Fibroblast of skin of back (primary cell): ENCODE measurements at regions not wholly inside any gene's neighbourhood (a gene's known extent, or its start where the extent isn't known, plus 50 kb on each side); places are given as distances from the start of the nearest gene placed in this dataset.
A peak's percentile ranks its signal among the peaks of the same experiment; 100 is the strongest.

Experiments
- DNase-seq: peaks from one replicate; pipeline ENCODE4 v3.0.0-alpha.2; 2013

GRCh38 chr2:22281033-22281432 lies 1103.9 kb upstream of the KLHL29 start:
- DNase-seq = peak; percentile 51

- DNase-seq = no peak
These were observed 1102.8 kb upstream of the KLHL29 start for GRCh38 chr2:22282220-22282619.

DNA sequence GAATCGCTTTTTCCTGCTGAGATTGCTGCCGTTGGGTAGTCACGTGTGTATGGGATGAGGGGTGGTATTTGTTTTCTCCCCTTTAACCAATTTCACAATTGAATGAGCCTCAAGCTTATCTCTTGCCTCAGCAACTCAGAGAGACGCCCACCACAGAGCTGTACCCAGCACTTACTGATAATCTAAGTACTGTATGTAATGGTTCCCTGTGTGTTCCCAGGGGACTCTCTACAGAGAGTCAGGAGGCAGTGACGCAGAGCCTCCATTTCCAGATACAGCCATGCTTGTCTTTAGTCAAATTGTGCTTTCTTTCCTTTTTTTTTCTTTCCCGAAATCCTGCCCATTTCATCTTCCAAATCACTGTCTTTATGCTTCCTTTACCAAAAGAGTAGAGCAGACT lies 1102.1 kb upstream of the KLHL29 start:
- DNase-seq = no peak

GRCh38 chr2:22283436-22283835 lies 1101.5 kb upstream of the KLHL29 start:
- no peak for DNase-seq

GRCh38 chr2:22290302-22290701 lies 1094.7 kb upstream of the KLHL29 start:
- DNase-seq = no peak

GRCh38 chr2:22290909-22291473 lies 1094.0 kb upstream of the KLHL29 start:
- DNase-seq = no peak

- DNase-seq = no peak
These were observed 1083.8 kb upstream of the KLHL29 start for GRCh38 chr2:22301228-22301627.

GRCh38 chr2:22326250-22326649 lies 1058.7 kb upstream of the KLHL29 start:
- DNase-seq = no peak

DNA sequence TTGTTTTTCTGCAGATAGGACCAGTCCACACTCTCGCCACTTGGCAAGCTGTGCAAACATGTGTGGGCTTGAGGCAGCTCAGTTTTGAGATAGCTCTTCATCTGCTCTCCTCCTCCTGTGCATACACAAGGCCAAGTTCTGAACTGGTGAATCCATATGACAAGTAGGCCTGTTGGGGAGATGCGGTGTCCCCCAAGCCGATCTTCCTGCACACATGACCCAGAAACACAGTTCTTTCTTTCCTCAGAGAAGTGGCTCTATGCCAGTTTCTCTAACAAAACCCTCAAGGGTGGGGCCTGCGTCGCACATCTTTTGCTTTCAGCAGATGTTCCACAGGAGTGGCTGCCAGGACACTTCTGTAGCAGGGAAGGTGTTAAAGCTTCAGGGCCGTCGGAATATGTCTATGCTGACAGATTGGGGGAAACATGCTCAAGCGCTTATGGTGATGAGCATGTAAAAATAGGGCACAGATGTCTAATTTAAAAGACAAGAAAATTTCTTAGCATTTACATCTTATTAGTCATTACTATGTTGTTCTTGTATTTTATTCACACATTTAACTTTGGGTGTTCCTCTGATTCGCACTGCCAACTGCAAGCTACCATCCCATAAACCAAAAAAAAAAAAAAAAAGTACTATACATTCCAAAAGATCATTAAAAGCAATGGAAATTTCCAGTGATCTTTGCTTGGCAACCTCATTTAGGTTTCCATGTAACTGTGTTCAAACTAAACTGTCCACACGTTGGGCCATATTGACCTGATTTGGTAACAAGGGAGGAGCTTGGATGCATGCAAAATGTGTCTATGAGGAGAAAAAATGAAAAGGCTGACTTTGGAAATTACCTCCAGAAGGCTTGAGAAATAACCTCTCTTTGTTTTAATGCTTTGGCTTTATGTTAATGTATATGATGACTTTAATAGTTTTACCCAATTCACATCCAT lies 1055.5 kb upstream of the KLHL29 start:
- no peak for DNase-seq

DNA sequence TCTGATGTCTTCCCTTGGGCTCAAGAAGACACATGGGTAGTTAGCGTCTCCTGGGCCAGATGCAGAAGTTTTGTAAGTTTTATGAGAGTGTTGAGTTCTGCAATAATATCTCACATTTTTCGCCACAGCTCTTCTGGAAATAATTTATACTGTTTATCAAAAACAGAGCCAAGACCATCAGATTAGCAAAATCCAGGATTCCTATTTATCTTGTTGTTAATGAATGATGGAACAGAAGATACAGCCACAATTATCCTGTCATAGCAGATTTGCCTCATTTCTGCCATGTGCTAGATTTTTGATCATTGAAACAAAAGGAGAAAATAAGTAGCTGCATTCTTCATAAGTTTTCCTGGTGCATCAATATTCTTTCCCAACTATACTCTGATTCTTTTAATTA lies 1048.6 kb upstream of the KLHL29 start:
- DNase-seq = no peak

GRCh38 chr2:22340716-22341115 lies 1044.3 kb upstream of the KLHL29 start:
- no peak for DNase-seq

GRCh38 chr2:22347306-22347705 lies 1037.7 kb upstream of the KLHL29 start:
- no peak for DNase-seq

DNA sequence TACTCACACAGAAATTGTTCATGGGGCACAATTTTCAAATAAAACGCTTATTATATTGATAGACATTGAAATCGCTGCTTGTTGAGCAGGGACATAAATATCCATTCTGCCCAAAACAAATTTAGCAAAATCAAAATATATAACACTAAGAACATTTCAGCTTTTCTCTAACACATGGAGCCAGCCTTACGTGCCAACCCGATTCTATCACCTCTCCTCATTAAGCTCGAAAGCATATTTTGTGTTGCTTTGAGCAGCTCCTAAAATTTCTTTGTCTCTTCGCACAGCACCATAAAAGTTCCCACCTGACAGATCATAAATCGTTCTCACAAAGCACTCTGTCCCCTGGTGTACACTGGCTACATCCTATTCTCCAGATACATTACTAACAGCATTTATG lies 1034.4 kb upstream of the KLHL29 start:
- no peak for DNase-seq

- DNase-seq = peak; percentile 16
These were observed 1029.1 kb upstream of the KLHL29 start for GRCh38 chr2:22355816-22356433.

DNA sequence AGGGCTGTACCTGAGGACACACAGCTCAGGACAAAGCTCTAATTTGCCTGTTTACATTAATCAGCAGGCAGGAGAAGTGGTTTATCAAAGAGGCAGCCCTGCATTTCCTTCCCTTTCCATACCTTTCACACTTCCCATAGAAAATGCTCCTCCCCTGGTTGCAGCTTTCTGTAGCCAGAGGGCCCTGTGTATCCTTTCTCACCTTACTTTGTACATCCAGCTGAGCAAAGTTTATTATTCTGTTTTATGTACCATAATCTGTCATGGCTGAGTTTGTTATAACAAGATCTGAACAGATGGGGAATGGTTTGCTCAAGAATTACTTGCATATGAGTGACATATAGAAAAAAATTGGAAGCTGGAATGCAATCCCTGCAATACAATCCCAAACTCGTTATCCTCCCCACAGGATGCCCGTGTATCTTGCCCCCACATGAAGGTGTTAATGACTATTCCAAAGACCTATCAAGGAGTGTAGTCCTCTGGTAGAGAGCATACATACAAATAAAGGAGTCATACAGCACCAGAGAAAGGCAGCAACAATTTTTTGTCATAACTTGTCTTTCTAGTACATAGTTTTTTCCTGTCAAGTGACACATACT lies 1025.8 kb upstream of the KLHL29 start:
- no peak for DNase-seq

DNA sequence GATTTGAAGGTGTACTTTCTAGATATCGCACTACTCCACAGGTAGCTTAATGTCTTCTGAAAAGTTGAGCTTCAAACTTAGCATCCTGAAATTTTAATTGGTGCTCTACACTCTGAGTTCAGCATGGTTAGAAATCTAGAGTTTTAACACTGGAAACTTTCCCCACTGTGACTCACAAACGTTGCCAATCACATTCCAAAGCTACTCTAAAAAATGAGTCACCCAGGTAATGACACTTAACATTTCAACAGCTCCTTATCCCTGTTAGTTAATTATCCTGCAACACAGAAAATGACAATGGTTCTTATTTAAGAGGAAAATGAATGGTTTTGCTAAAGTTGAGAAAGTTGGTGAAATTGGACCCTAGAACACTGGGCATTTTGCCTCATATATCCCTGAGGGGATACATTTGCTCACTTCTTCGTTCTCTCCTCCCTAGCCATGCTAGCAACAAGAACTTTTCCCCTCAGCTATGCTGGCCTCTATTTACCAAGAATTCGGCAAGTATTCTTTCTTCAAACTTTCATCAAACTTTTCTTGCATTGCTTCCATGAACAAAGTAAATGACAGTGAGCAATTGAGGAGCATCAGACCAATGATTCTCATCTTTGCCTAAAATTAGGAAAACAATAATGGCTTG lies 1024.1 kb upstream of the KLHL29 start:
- DNase-seq = no peak

GRCh38 chr2:22361571-22361970 lies 1023.4 kb upstream of the KLHL29 start:
- no peak for DNase-seq

GRCh38 chr2:22375096-22375495 lies 1009.9 kb upstream of the KLHL29 start:
- no peak for DNase-seq

GRCh38 chr2:22377268-22377667 lies 1007.7 kb upstream of the KLHL29 start:
- DNase-seq = no peak

GRCh38 chr2:22382479-22383169 lies 1002.4 kb upstream of the KLHL29 start:
- DNase-seq = no peak

- no peak for DNase-seq
These were observed 987.1 kb upstream of the KLHL29 start for GRCh38 chr2:22397847-22398246.

GRCh38 chr2:22403748-22404147 lies 981.2 kb upstream of the KLHL29 start:
- DNase-seq = no peak
